ENCODE measurements at regions not wholly inside any gene's neighbourhood (a gene's known extent, or its start where the extent isn't known, plus 50 kb on each side); places are given as distances from the start of the nearest gene placed in this dataset.

DNA sequence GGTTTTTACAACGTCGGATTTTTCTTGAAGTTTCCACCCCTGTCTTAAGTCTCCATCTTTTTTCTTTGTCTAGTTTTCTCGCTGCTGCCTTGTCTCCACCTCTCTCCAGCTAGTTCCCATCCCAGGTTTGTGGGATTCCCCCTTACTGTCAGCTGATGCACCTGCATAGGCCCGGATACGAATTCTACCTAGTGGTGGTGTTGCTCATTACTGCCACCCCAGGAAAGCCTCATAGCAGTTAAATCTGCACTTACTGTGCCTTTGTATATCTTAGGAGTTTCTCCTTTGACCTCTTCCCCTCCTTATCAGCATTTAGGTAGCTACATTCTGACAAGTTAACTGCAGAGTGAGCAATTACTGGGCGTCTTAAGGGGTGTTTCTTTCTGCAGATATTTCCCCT lies 1693.1 kb upstream of the TENM3 start:
- no peak overlapping the region for H2BK12ac ChIP-seq (ENCODE audit: low read length)
- no peak overlapping the region for H3K4me2 ChIP-seq (ENCODE audit: insufficient read depth, low read length, poor library complexity, severe bottlenecking)
- no peak overlapping the region for H3K18ac ChIP-seq (ENCODE audit: low read length)
- H3K27me3 ChIP-seq (ENCODE audit: control insufficient read depth in 3 of 3, insufficient read depth in 3 of 3, low read depth in 1 of 3, low read length in 3 of 3), result no peaks in the 10 kb centered on the region
- no peak overlapping the region for H3K4ac ChIP-seq (ENCODE audit: low read length)
- H2BK120ac ChIP-seq (ENCODE audit: low read depth, low read length), result no peak overlapping the region
- no peak overlapping the region for H4K8ac ChIP-seq (ENCODE audit: low read depth, low read length)
- H3K27ac ChIP-seq (replicated peaks; ENCODE audit: low read length), result no peak overlapping the region
- no peak overlapping the region for H2BK5ac ChIP-seq (ENCODE audit: low read length)
- no peak overlapping the region for H2BK15ac ChIP-seq (ENCODE audit: low read length)
- H3K36me3 ChIP-seq (replicated peaks in 1 of 2; ENCODE audit: control insufficient read depth in 2 of 2, insufficient read depth in 2 of 2, low read length in 2 of 2), result no peaks in the 10 kb centered on the region
- no peak overlapping the region for H3K4me3 ChIP-seq (ENCODE audit: low read length in 2 of 2)
- H2AFZ ChIP-seq (ENCODE audit: low read length), result no peak overlapping the region
- H3K4me1 ChIP-seq (ENCODE audit: control insufficient read depth in 2 of 2, insufficient read depth in 1 of 2, low read depth in 1 of 2, low read length in 2 of 2), result no peaks in the 10 kb centered on the region
- H3K9ac ChIP-seq (ENCODE audit: low read depth, low read length, poor library complexity), result no peak overlapping the region
- H3K14ac ChIP-seq (ENCODE audit: low read length), result no peak overlapping the region
- no peak for DNase-seq (ENCODE audit: low spot score)
- no peak overlapping the region for H3K23ac ChIP-seq (ENCODE audit: low read depth, low read length, poor library complexity)
- H2AK5ac ChIP-seq (ENCODE audit: low read depth, low read length), result no peak overlapping the region
- H3K9me3 ChIP-seq (replicated peaks in 1 of 2; ENCODE audit: control insufficient read depth in 2 of 2, insufficient read depth in 1 of 2, low read depth in 1 of 2, low read length in 2 of 2), result peaks cover 0 to 6% of the 10 kb centered on the region in 2 donors
- H3K79me1 ChIP-seq (ENCODE audit: low read depth, low read length), result no peaks in the 10 kb centered on the region
- H4K91ac ChIP-seq (ENCODE audit: low read depth, low read length, poor library complexity), result no peak overlapping the region
- WGBS, 2 donors (ENCODE audit: extremely low coverage in 2 of 2, insufficient read length in 2 of 2, insufficient replicate concordance in 1 of 2), result no CpG with 5 or more reads among the region's 6 CpGs

- no peak for DNase-seq (ENCODE audit: low spot score)
These were observed 1685.9 kb upstream of the TENM3 start for GRCh38 chr4:180557348-180557747.

DNA sequence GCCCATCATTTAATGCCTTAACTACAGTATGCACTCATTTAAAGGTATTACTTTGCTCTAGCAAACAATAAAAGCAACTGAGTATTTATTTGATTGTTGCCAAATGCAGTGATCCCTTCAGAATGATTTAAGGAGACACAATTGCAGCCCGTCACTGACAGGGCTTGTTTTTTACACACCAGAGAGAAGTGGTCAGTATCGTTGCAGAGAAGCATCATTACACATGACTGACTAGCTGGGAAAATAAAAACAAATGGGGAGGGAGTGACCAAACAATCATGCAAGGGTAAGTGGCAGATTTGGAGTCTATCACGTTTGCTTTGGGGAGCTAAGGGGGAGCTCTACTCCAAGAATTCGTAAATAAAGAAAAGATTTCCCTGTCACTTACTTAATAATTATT lies 1685.3 kb upstream of the TENM3 start:
- Histone ChIP-seq H2AFZ (ENCODE audit: low read length) (no peak overlapping the region), H3K9me3 (replicated peaks in 1 of 2; ENCODE audit: control insufficient read depth in 2 of 2, insufficient read depth in 1 of 2, low read depth in 1 of 2, low read length in 2 of 2) (no peaks in the 10 kb centered on the region), H3K9ac (ENCODE audit: low read depth, low read length, poor library complexity) (no peak overlapping the region), H3K4me1 (ENCODE audit: control insufficient read depth in 2 of 2, insufficient read depth in 1 of 2, low read depth in 1 of 2, low read length in 2 of 2) (no peaks in the 10 kb centered on the region), H4K8ac (ENCODE audit: low read depth, low read length) (no peak overlapping the region), H2BK12ac (ENCODE audit: low read length) (no peak overlapping the region), H4K91ac (ENCODE audit: low read depth, low read length, poor library complexity) (no peak overlapping the region), H3K23ac (ENCODE audit: low read depth, low read length, poor library complexity) (no peak overlapping the region), H3K14ac (ENCODE audit: low read length) (no peak overlapping the region), H2BK5ac (ENCODE audit: low read length) (no peak overlapping the region), H3K4me2 (ENCODE audit: insufficient read depth, low read length, poor library complexity, severe bottlenecking) (no peak overlapping the region), H3K36me3 (replicated peaks in 1 of 2; ENCODE audit: control insufficient read depth in 2 of 2, insufficient read depth in 2 of 2, low read length in 2 of 2) (no peaks in the 10 kb centered on the region), H3K27me3 (ENCODE audit: control insufficient read depth in 3 of 3, insufficient read depth in 3 of 3, low read depth in 1 of 3, low read length in 3 of 3) (no peaks in the 10 kb centered on the region), H3K4ac (ENCODE audit: low read length) (no peak overlapping the region), H3K18ac (ENCODE audit: low read length) (no peak overlapping the region), H2BK15ac (ENCODE audit: low read length) (no peak overlapping the region), H3K4me3 (ENCODE audit: low read length in 2 of 2) (no peak overlapping the region), H3K79me1 (ENCODE audit: low read depth, low read length) (no peaks in the 10 kb centered on the region), H2BK120ac (ENCODE audit: low read depth, low read length) (no peak overlapping the region), H3K27ac (replicated peaks; ENCODE audit: low read length) (no peak overlapping the region), H2AK5ac (ENCODE audit: low read depth, low read length) (no peak overlapping the region)
- DNase-seq (ENCODE audit: low spot score), result no peak
- no CpG with 5 or more reads among the region's 4 CpGs for WGBS, 2 donors (ENCODE audit: extremely low coverage in 2 of 2, insufficient read length in 2 of 2, insufficient replicate concordance in 1 of 2)

More at GRCh38 chr4:180557348-180557747, 1685.9 kb upstream of the TENM3 start:
- H3K23ac ChIP-seq (ENCODE audit: low read depth, low read length, poor library complexity), result no peak overlapping the region
- H3K27me3 ChIP-seq (ENCODE audit: control insufficient read depth in 3 of 3, insufficient read depth in 3 of 3, low read depth in 1 of 3, low read length in 3 of 3), result no peaks in the 10 kb centered on the region
- no peak overlapping the region for H4K8ac ChIP-seq (ENCODE audit: low read depth, low read length)
- no peaks in the 10 kb centered on the region for H3K79me1 ChIP-seq (ENCODE audit: low read depth, low read length)
- H3K4me3 ChIP-seq (ENCODE audit: low read length in 2 of 2), result no peak overlapping the region
- H3K18ac ChIP-seq (ENCODE audit: low read length), result no peak overlapping the region
- H3K14ac ChIP-seq (ENCODE audit: low read length), result no peak overlapping the region
- H3K4me1 ChIP-seq (ENCODE audit: control insufficient read depth in 2 of 2, insufficient read depth in 1 of 2, low read depth in 1 of 2, low read length in 2 of 2), result no peaks in the 10 kb centered on the region
- no peak overlapping the region for H3K4ac ChIP-seq (ENCODE audit: low read length)
- H2AFZ ChIP-seq (ENCODE audit: low read length), result no peak overlapping the region
- H2BK120ac ChIP-seq (ENCODE audit: low read depth, low read length), result no peak overlapping the region
- H4K91ac ChIP-seq (ENCODE audit: low read depth, low read length, poor library complexity), result no peak overlapping the region
- no CpG with 5 or more reads among the region's 3 CpGs for WGBS, 2 donors (ENCODE audit: extremely low coverage in 2 of 2, insufficient read length in 2 of 2, insufficient replicate concordance in 1 of 2)
- H3K9me3 ChIP-seq (replicated peaks in 1 of 2; ENCODE audit: control insufficient read depth in 2 of 2, insufficient read depth in 1 of 2, low read depth in 1 of 2, low read length in 2 of 2), result no peaks in the 10 kb centered on the region
- no peak overlapping the region for H2AK5ac ChIP-seq (ENCODE audit: low read depth, low read length)
- H2BK15ac ChIP-seq (ENCODE audit: low read length), result no peak overlapping the region
- no peak overlapping the region for H2BK5ac ChIP-seq (ENCODE audit: low read length)
- H3K27ac ChIP-seq (replicated peaks; ENCODE audit: low read length), result no peak overlapping the region
- H2BK12ac ChIP-seq (ENCODE audit: low read length), result no peak overlapping the region
- H3K9ac ChIP-seq (ENCODE audit: low read depth, low read length, poor library complexity), result no peak overlapping the region
- H3K36me3 ChIP-seq (replicated peaks in 1 of 2; ENCODE audit: control insufficient read depth in 2 of 2, insufficient read depth in 2 of 2, low read length in 2 of 2), result no peaks in the 10 kb centered on the region
- no peak overlapping the region for H3K4me2 ChIP-seq (ENCODE audit: insufficient read depth, low read length, poor library complexity, severe bottlenecking)

GRCh38 chr4:180558427-180558826 lies 1684.8 kb upstream of the TENM3 start:
- H3K4ac ChIP-seq (ENCODE audit: low read length), result no peak overlapping the region
- H3K18ac ChIP-seq (ENCODE audit: low read length), result no peak overlapping the region
- no peak for DNase-seq (ENCODE audit: low spot score)
- no peak overlapping the region for H2BK5ac ChIP-seq (ENCODE audit: low read length)
- H3K79me1 ChIP-seq (ENCODE audit: low read depth, low read length), result no peaks in the 10 kb centered on the region
- no peak overlapping the region for H3K27ac ChIP-seq (replicated peaks; ENCODE audit: low read length)
- H2BK120ac ChIP-seq (ENCODE audit: low read depth, low read length), result no peak overlapping the region
- no peaks in the 10 kb centered on the region for H3K4me1 ChIP-seq (ENCODE audit: control insufficient read depth in 2 of 2, insufficient read depth in 1 of 2, low read depth in 1 of 2, low read length in 2 of 2)
- H3K9me3 ChIP-seq (replicated peaks in 1 of 2; ENCODE audit: control insufficient read depth in 2 of 2, insufficient read depth in 1 of 2, low read depth in 1 of 2, low read length in 2 of 2), result no peaks in the 10 kb centered on the region
- H4K91ac ChIP-seq (ENCODE audit: low read depth, low read length, poor library complexity), result no peak overlapping the region
- H3K27me3 ChIP-seq (ENCODE audit: control insufficient read depth in 3 of 3, insufficient read depth in 3 of 3, low read depth in 1 of 3, low read length in 3 of 3), result no peaks in the 10 kb centered on the region
- no peak overlapping the region for H2BK15ac ChIP-seq (ENCODE audit: low read length)
- no peak overlapping the region for H2AK5ac ChIP-seq (ENCODE audit: low read depth, low read length)
- no peak overlapping the region for H2AFZ ChIP-seq (ENCODE audit: low read length)
- no peak overlapping the region for H3K9ac ChIP-seq (ENCODE audit: low read depth, low read length, poor library complexity)
- no peak overlapping the region for H3K4me3 ChIP-seq (ENCODE audit: low read length in 2 of 2)
- no peak overlapping the region for H2BK12ac ChIP-seq (ENCODE audit: low read length)
- H4K8ac ChIP-seq (ENCODE audit: low read depth, low read length), result no peak overlapping the region
- H3K23ac ChIP-seq (ENCODE audit: low read depth, low read length, poor library complexity), result no peak overlapping the region
- no peaks in the 10 kb centered on the region for H3K36me3 ChIP-seq (replicated peaks in 1 of 2; ENCODE audit: control insufficient read depth in 2 of 2, insufficient read depth in 2 of 2, low read length in 2 of 2)
- no peak overlapping the region for H3K4me2 ChIP-seq (ENCODE audit: insufficient read depth, low read length, poor library complexity, severe bottlenecking)
- no CpG with 5 or more reads among the region's 7 CpGs for WGBS, 2 donors (ENCODE audit: extremely low coverage in 2 of 2, insufficient read length in 2 of 2, insufficient replicate concordance in 1 of 2)
- no peak overlapping the region for H3K14ac ChIP-seq (ENCODE audit: low read length)

Measured in neuronal stem cell (in vitro differentiated cells).